K562 (cell line): ENCODE measurements at regions not wholly inside any gene's neighbourhood (a gene's known extent, or its start where the extent isn't known, plus 50 kb on each side); places are given as distances from the start of the nearest gene placed in this dataset.

Source experiments
- ATAC-seq: fragments of 200-7000 bp; cut with Tn5 transposase; 3 replicates; pipeline ENCODE4 v1.9.1; 2020; ENCODE audit warnings: moderate library complexity
- BruUV-seq: library from RNA; stranded (reverse); fragments of 400-500 nt; replicated peaks from 2 replicates; lab custom pipeline; 2021; lab: Mats Ljungman, UMichigan
- CTCF ChIA-PET: fragments of 300-600 bp; formaldehyde crosslinking; extraction: SDS; loops from one replicate; lab custom pipeline; 2021; ENCODE audit warnings: low intra/inter-chr PET ratio; lab: Yijun Ruan, JAX
- POLR2A ChIA-PET: fragments of 300-600, 350-650 bp; sonication (Branson Sonifier 250); formaldehyde crosslinking; extraction: SDS; loops from one replicate; lab custom pipeline; 2021; ENCODE audit warnings: antibody characterized with exemption, inconsistent platforms; lab: Yijun Ruan, JAX
- DNase-seq, 4 experiments: peaks; one replicate each; pipeline versions ENCODE4 v3.0.0 to v3.0.0-alpha.2; 2011 to 2018; ENCODE audit warnings: low spot score in 3 of 4, mixed read lengths in 3 of 4; ENCODE audit errors: extremely low read depth in 1 of 4
- FAIRE-seq: peaks from 2 replicates; lab custom pipeline; 2011; peaks lifted over from hg19 to GRCh38; lab: Jason Lieb, UNC
- H2AFZ ChIP-seq: 2 replicates; pipeline ENCODE4 v1.6.0; 2011; ENCODE audit warnings: low read depth, low read length, control low read depth, inconsistent platforms
- H3K27ac ChIP-seq: fragments of 200-600 bp; 3 replicates; pipeline ENCODE4 v1.8.0; 2011; ENCODE audit warnings: low read depth, mild to moderate bottlenecking, control low read depth, inconsistent platforms, low read length, moderate library complexity, mixed read lengths; ENCODE audit errors: extremely low read depth
- H3K27me3 ChIP-seq, 2 experiments: fragments of 300-600 bp in 1 of 2; 2 replicates in 1 of 2; 3 replicates in 1 of 2; pipeline versions ENCODE4 v1.6.0 to v1.8.0; 2011; ENCODE audit warnings: inconsistent platforms in 2 of 2, low read length in 2 of 2, mild to moderate bottlenecking in 1 of 2, mixed read lengths in 1 of 2, moderate library complexity in 1 of 2; ENCODE audit not compliant: control insufficient read depth in 2 of 2, insufficient read depth in 2 of 2
- H3K36me3 ChIP-seq: fragments of 300-600 bp; 3 replicates; pipeline ENCODE4 v1.8.0; 2011; ENCODE audit warnings: mild to moderate bottlenecking, low read length, inconsistent platforms; ENCODE audit not compliant: control insufficient read depth, insufficient read depth
- H3K4me1 ChIP-seq, 2 experiments: fragments of 200-600 bp in 1 of 2; replicated peaks in 1 of 2; 2 replicates in 1 of 2; 3 replicates in 1 of 2; pipeline versions ENCODE4 v1.5.1 to v1.8.0; 2011; ENCODE audit warnings: inconsistent platforms in 2 of 2, low read length in 2 of 2, mild to moderate bottlenecking in 1 of 2, mixed read lengths in 1 of 2, moderate library complexity in 1 of 2; ENCODE audit not compliant: control insufficient read depth in 2 of 2, insufficient read depth in 2 of 2
- H3K4me2 ChIP-seq: 2 replicates; pipeline ENCODE4 v1.6.1; 2011; ENCODE audit warnings: low read length, control low read depth, inconsistent platforms, mixed read lengths; ENCODE audit not compliant: insufficient read depth
- H3K4me3 ChIP-seq: fragments of 200-600 bp; sonication (generic), shearing (Covaris generic); 2 replicates; pipeline ENCODE4 v1.5.1; 2016; ENCODE audit warnings: control low read depth, inconsistent platforms
- H3K79me2 ChIP-seq: fragments of 200-600 bp; 3 replicates; pipeline ENCODE4 v1.8.0; 2011; ENCODE audit warnings: low read length, inconsistent platforms; ENCODE audit not compliant: control insufficient read depth, insufficient read depth
- H3K9ac ChIP-seq, 2 experiments: 2 replicates each; pipeline versions ENCODE4 v1.6.0 to v1.6.1; 2011; ENCODE audit warnings: low read depth in 2 of 2, low read length in 2 of 2, control low read depth in 1 of 2, inconsistent platforms in 1 of 2, mild to moderate bottlenecking in 1 of 2, mixed read lengths in 1 of 2; ENCODE audit not compliant: insufficient read depth in 1 of 2
- H3K9me1 ChIP-seq: one replicate; pipeline ENCODE4 v1.6.0; 2011; ENCODE audit warnings: inconsistent platforms, mild to moderate bottlenecking, low read length, moderate library complexity; ENCODE audit not compliant: control insufficient read depth, insufficient read depth
- H3K9me3 ChIP-seq: replicated peaks from 2 replicates; pipeline ENCODE4 v1.5.1; 2011; ENCODE audit warnings: low read depth, low read length, inconsistent platforms; ENCODE audit not compliant: control insufficient read depth, insufficient read depth
- H4K20me1 ChIP-seq: replicated peaks from 2 replicates; pipeline ENCODE4 v1.6.1; 2011; ENCODE audit warnings: low read length, inconsistent platforms, mixed read lengths; ENCODE audit not compliant: control insufficient read depth, insufficient read depth
- ASH1L ChIP-seq: fragments of 450-650 bp; IDR thresholded peaks from 2 replicates; pipeline ENCODE4 v1.6.1; 2018; ENCODE audit warnings: borderline replicate concordance, mild to moderate bottlenecking, low read depth; ENCODE audit not compliant: partially characterized antibody
- BCOR ChIP-seq: fragments of 450-650 bp; IDR thresholded peaks from 2 replicates; pipeline ENCODE4 v1.6.1; 2016
- GATAD2B ChIP-seq: fragments of 450-650 bp; IDR thresholded peaks from 2 replicates; pipeline ENCODE4 v1.6.1; 2017; ENCODE audit warnings: mild to moderate bottlenecking, borderline replicate concordance
- HDAC1 ChIP-seq, 2 experiments: fragments of 450-650 bp; IDR thresholded peaks; 2 replicates each; pipeline ENCODE4 v1.6.1; 2016 to 2017; ENCODE audit warnings: inconsistent platforms in 1 of 2, mild to moderate bottlenecking in 1 of 2, moderate library complexity in 1 of 2
- MAFG ChIP-seq: fragments of 450-650 bp; conservative IDR thresholded peaks from 2 replicates; pipeline ENCODE4 v1.6.1; 2016; ENCODE audit warnings: missing genetic modification characterization, missing compliant biosample characterization
- MCM2 ChIP-seq: fragments of 450-650 bp; IDR thresholded peaks from 2 replicates; pipeline ENCODE4 v1.6.1; 2017; ENCODE audit warnings: low read depth, mild to moderate bottlenecking
- MCM5 ChIP-seq: fragments of 450-650 bp; IDR thresholded peaks from 2 replicates; pipeline ENCODE4 v1.6.1; 2016; ENCODE audit warnings: low read depth
- MEF2A ChIP-seq: IDR thresholded peaks from 2 replicates; pipeline ENCODE4 v1.6.1; 2011; ENCODE audit warnings: low read depth, mild to moderate bottlenecking, low read length, moderate library complexity; ENCODE audit not compliant: control insufficient read depth
- NBN ChIP-seq: fragments of 450-650 bp; IDR thresholded peaks from 2 replicates; pipeline ENCODE4 v1.6.1; 2016; ENCODE audit warnings: low read depth, mild to moderate bottlenecking
- OTX1 ChIP-seq: fragments of 450-650 bp; formaldehyde crosslinking; IDR thresholded peaks from 2 replicates; pipeline ENCODE4 v1.4.0; 2022; ENCODE audit warnings: mild to moderate bottlenecking
- PHTF2 ChIP-seq: fragments of 250-450 bp; sonication (Bioruptor Pico); IDR thresholded peaks from 2 replicates; pipeline ENCODE4 v1.5.0; 2021; ENCODE audit warnings: mild to moderate bottlenecking
- PYGO2 ChIP-seq: fragments of 450-650 bp; IDR thresholded peaks from 2 replicates; pipeline ENCODE4 v1.6.1; 2016; ENCODE audit warnings: mild to moderate bottlenecking, missing genetic modification characterization, moderate library complexity, missing compliant biosample characterization
- RBM22 ChIP-seq: fragments of 200-400 bp; formaldehyde crosslinking; IDR thresholded peaks from 2 replicates; pipeline ENCODE4 v1.6.1; 2018; ENCODE audit warnings: low read length, low read depth; ENCODE audit not compliant: poor library complexity, severe bottlenecking
- ZNF431 ChIP-seq: sonication (generic); formaldehyde crosslinking; IDR thresholded peaks from 2 replicates; pipeline ENCODE4 v1.8.0; 2022; ENCODE audit warnings: mild to moderate bottlenecking, missing genetic modification reagents
- WGBS: fragments of 100-300 bp; shearing (Covaris generic); methylation state at CpG from one replicate; pipeline ENCODE4 v1.1.6; 2016; ENCODE audit warnings: low coverage, mixed read lengths; ENCODE audit not compliant: insufficient coverage; ENCODE audit errors: missing lambda C conversion rate; 5-methylcytosine and 5-hydroxymethylcytosine counted together
- in situ Hi-C: fragments of 300-500 bp; cut with MboI; formaldehyde crosslinking; loops from 4 replicates; pipeline ENCODE4 v1.15.0; 2018; ENCODE audit warnings: inconsistent platforms, mixed read lengths
- intact Hi-C: fragments of 100-400 bp; cut with micrococcal nuclease; formaldehyde crosslinking; loops from 2 replicates; pipeline ENCODE4 v1.14.2; 2022
- TF ChIP-seq, protein P1 (sequence below): sonication (generic); formaldehyde crosslinking; IDR thresholded peaks from 2 replicates; pipeline ENCODE4 v1.8.0; 2022; ENCODE audit warnings: mild to moderate bottlenecking, missing genetic modification reagents
- TF ChIP-seq, protein P2 (sequence below): fragments of 250-450 bp; sonication (Bioruptor Pico); IDR thresholded peaks from 2 replicates; pipeline ENCODE4 v1.5.0; 2020; ENCODE audit warnings: mild to moderate bottlenecking, borderline replicate concordance
- TF ChIP-seq, protein P3 (sequence below): fragments of 200-800 bp; sonication (Bioruptor generic); IDR thresholded peaks from 2 replicates; pipeline ENCODE4 v1.6.1; 2017; ENCODE audit warnings: missing genetic modification characterization, missing compliant biosample characterization
- TF ChIP-seq, protein P4 (sequence below): IDR thresholded peaks from 3 replicates; pipeline ENCODE4 v1.6.1; 2011; ENCODE audit warnings: borderline replicate concordance, mild to moderate bottlenecking; ENCODE audit not compliant: insufficient read length, insufficient read depth

DNA sequence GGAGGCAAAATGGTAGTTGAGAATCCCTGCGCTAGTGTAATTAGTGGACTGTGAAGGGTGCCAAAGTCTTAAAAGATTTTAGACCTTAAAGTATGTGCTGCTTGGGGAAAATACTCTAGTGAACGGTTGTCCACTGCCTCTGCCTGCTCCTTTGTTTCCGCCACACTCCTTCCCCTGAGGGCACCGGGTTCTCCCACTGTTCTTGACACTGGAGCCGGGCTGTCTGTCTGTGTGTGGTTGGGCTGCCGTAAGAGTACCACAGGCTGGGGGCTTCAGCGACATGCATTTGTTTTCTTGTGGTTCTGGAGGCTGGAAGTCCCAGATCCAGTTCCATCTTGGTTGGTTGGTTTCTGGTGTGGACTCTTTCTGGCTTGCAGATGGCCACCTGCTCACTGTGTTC lies 76.2 kb downstream of the CLDN34 start (continued):
- TF ChIP-seq, protein P1, sequence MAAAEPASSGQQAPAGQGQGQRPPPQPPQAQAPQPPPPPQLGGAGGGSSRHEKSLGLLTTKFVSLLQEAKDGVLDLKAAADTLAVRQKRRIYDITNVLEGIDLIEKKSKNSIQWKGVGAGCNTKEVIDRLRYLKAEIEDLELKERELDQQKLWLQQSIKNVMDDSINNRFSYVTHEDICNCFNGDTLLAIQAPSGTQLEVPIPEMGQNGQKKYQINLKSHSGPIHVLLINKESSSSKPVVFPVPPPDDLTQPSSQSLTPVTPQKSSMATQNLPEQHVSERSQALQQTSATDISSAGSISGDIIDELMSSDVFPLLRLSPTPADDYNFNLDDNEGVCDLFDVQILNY (CRISPR knock-in tag): no peak
- no peak for TF ChIP-seq PYGO2 (tag)
- no peak for TF ChIP-seq GATAD2B
- TF ChIP-seq MCM5: no peak
- TF ChIP-seq, protein P2, sequence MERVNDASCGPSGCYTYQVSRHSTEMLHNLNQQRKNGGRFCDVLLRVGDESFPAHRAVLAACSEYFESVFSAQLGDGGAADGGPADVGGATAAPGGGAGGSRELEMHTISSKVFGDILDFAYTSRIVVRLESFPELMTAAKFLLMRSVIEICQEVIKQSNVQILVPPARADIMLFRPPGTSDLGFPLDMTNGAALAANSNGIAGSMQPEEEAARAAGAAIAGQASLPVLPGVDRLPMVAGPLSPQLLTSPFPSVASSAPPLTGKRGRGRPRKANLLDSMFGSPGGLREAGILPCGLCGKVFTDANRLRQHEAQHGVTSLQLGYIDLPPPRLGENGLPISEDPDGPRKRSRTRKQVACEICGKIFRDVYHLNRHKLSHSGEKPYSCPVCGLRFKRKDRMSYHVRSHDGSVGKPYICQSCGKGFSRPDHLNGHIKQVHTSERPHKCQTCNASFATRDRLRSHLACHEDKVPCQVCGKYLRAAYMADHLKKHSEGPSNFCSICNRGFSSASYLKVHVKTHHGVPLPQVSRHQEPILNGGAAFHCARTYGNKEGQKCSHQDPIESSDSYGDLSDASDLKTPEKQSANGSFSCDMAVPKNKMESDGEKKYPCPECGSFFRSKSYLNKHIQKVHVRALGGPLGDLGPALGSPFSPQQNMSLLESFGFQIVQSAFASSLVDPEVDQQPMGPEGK (CRISPR knock-in tag): no peak
- TF ChIP-seq RBM22: no peak
- TF ChIP-seq MAFG (tag): no peak
- TF ChIP-seq, all 486 proteins: peak for 0

DNA sequence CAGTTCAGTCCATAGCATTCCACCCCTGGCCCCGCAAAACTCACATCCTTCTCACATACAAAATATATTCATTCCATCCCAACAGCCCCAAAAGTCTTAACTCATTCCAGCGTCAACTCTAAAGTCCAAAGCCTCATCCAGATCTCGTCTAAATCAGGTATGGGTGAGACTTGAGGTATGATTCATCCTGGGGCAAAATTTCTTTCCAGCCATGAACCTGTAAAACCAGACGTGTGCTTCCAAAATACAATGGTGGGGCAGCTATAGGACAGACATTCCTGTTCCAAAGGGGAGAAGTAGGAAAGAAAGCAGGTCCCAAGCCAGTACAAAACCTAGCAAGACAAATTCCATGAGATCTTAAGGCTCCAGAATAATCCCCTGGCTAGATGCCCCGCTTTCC lies 76.9 kb downstream of the CLDN34 start:
- in situ Hi-C loops (no loop called here), intact Hi-C loops (no loop called here)
- peaks cover 0 to 4% of the 10 kb centered on the region in 2 experiments; a peak in 2 of 5 replicates for H3K4me1 ChIP-seq
- 0% methylated on average over 4 of the region's 5 CpGs for WGBS
- no peaks in the 10 kb centered on the region for H3K9me3 ChIP-seq
- no peak for DNase-seq
- ChIA-PET CTCF (no interaction called here), POLR2A (no interaction called here)
- H3K9me1 ChIP-seq: no peaks in the 10 kb centered on the region
- H3K4me2 ChIP-seq: no peak overlapping the region
- no peak overlapping the region for H3K27ac ChIP-seq
- H3K4me3 ChIP-seq: no peak overlapping the region
- 0 out of 2 replicates have a peak, but pooled peaks cover 4% of the 10 kb centered on the region for H4K20me1 ChIP-seq
- H3K79me2 ChIP-seq: no peaks in the 10 kb centered on the region
- H3K27me3 ChIP-seq: peaks cover 0 to 8% of the 10 kb centered on the region in 2 experiments; a peak in 1 of 5 replicates
- H3K9ac ChIP-seq: no peak overlapping the region
- FAIRE-seq: no peak
- no peaks in the 10 kb centered on the region for H3K36me3 ChIP-seq
- no peak for ATAC-seq
- H2AFZ ChIP-seq: no peak overlapping the region
- BruUV-seq: no TSS peak
- TF ChIP-seq NBN (no peak), MCM2 (no peak), BCOR (no peak), PHTF2 (no peak), MEF2A (no peak), ASH1L (no peak), ZNF431 (CRISPR knock-in tag) (no peak), HDAC1 (IDR thresholded peaks at IDR 0.05) (no peak), OTX1 (CRISPR knock-in tag) (no peak)
- TF ChIP-seq, protein P3, sequence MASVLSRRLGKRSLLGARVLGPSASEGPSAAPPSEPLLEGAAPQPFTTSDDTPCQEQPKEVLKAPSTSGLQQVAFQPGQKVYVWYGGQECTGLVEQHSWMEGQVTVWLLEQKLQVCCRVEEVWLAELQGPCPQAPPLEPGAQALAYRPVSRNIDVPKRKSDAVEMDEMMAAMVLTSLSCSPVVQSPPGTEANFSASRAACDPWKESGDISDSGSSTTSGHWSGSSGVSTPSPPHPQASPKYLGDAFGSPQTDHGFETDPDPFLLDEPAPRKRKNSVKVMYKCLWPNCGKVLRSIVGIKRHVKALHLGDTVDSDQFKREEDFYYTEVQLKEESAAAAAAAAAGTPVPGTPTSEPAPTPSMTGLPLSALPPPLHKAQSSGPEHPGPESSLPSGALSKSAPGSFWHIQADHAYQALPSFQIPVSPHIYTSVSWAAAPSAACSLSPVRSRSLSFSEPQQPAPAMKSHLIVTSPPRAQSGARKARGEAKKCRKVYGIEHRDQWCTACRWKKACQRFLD (CRISPR knock-in tag): no peak
- TF ChIP-seq, protein P4, sequence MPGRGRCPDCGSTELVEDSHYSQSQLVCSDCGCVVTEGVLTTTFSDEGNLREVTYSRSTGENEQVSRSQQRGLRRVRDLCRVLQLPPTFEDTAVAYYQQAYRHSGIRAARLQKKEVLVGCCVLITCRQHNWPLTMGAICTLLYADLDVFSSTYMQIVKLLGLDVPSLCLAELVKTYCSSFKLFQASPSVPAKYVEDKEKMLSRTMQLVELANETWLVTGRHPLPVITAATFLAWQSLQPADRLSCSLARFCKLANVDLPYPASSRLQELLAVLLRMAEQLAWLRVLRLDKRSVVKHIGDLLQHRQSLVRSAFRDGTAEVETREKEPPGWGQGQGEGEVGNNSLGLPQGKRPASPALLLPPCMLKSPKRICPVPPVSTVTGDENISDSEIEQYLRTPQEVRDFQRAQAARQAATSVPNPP: no peak
